ENCODE measurements at regions not wholly inside any gene's neighbourhood (a gene's known extent, or its start where the extent isn't known, plus 50 kb on each side); places are given as distances from the start of the nearest gene placed in this dataset.

GRCh38 chrX:151814767-151815166, 80.2 kb downstream of the CNGA2 start:
- H3K9me3 ChIP-seq: no peaks in the 10 kb centered on the region
- H3K4me1 ChIP-seq: no peaks in the 10 kb centered on the region
- TF ChIP-seq EP300 (IDR thresholded peaks at IDR 0.05): no peak
- no peak for TF ChIP-seq POLR2A (IDR thresholded peaks at IDR 0.05)
- TF ChIP-seq POLR2AphosphoS5 (IDR thresholded peaks at IDR 0.05): no peak
- no peak for TF ChIP-seq CTCF (IDR thresholded peaks at IDR 0.05)
- intact Hi-C loops (cut with DNase I; ENCODE audit: low total_unique reads): no loop called here
- H3K4me3 ChIP-seq: no peak overlapping the region
- DNase-seq: no peak
- H3K27me3 ChIP-seq: peaks cover 0 to 3% (median 3%) of the 10 kb centered on the region in 3 donors
- WGBS, 5 donors: 81 to 100% (median 92%) methylated on average over 1 of the region's 1 CpG
- H3K27ac ChIP-seq: no peak overlapping the region
- H3K36me3 ChIP-seq: no peaks in the 10 kb centered on the region

GRCh38 chrX:151815398-151815797, 80.9 kb downstream of the CNGA2 start:
- no peak overlapping the region for H3K4me3 ChIP-seq
- H3K27ac ChIP-seq: no peak overlapping the region
- intact Hi-C loops (cut with DNase I; ENCODE audit: low total_unique reads): no loop called here
- DNase-seq: peak in 1 of 2 donors; percentile 9
- no peak for TF ChIP-seq EP300 (IDR thresholded peaks at IDR 0.05)
- TF ChIP-seq POLR2AphosphoS5 (IDR thresholded peaks at IDR 0.05): no peak
- no peak for TF ChIP-seq POLR2A (IDR thresholded peaks at IDR 0.05)
- TF ChIP-seq CTCF (IDR thresholded peaks at IDR 0.05): no peak
- WGBS, 5 donors: 57 to 95% (median 89%) methylated on average over 2 of the region's 2 CpGs
- H3K4me1 ChIP-seq: no peaks in the 10 kb centered on the region
- peaks cover 0 to 4% (median 4%) of the 10 kb centered on the region in 3 donors for H3K27me3 ChIP-seq
- no peaks in the 10 kb centered on the region for H3K36me3 ChIP-seq
- no peaks in the 10 kb centered on the region for H3K9me3 ChIP-seq

GRCh38 chrX:151816934-151817333, 82.4 kb downstream of the CNGA2 start:
- TF ChIP-seq EP300 (IDR thresholded peaks at IDR 0.05) (no peak), CTCF (IDR thresholded peaks at IDR 0.05) (no peak), POLR2AphosphoS5 (IDR thresholded peaks at IDR 0.05) (no peak), POLR2A (IDR thresholded peaks at IDR 0.05) (no peak)
- DNase-seq: no peak
- Histone ChIP-seq H3K9me3 (no peaks in the 10 kb centered on the region), H3K27me3 (peaks cover 0 to 4% (median 4%) of the 10 kb centered on the region in 3 donors), H3K4me1 (no peaks in the 10 kb centered on the region), H3K4me3 (no peak overlapping the region), H3K36me3 (no peaks in the 10 kb centered on the region), H3K27ac (no peak overlapping the region)
- intact Hi-C loops (cut with DNase I; ENCODE audit: low total_unique reads): no loop called here
- 6 to 21% (median 15%) methylated on average over 2 of the region's 2 CpGs for WGBS, 5 donors

- TF ChIP-seq EP300 (IDR thresholded peaks at IDR 0.05): no peak
- TF ChIP-seq CTCF (IDR thresholded peaks at IDR 0.05): no peak
- H3K4me3 ChIP-seq: no peak overlapping the region
- peaks cover 0 to 4% (median 4%) of the 10 kb centered on the region in 3 donors for H3K27me3 ChIP-seq
- intact Hi-C loops (cut with DNase I; ENCODE audit: low total_unique reads): no loop called here
- no peak overlapping the region for H3K27ac ChIP-seq
- 49 to 71% (median 52%) methylated on average over 2 of the region's 2 CpGs for WGBS, 5 donors
- no peaks in the 10 kb centered on the region for H3K36me3 ChIP-seq
- DNase-seq: no peak
- H3K9me3 ChIP-seq: no peaks in the 10 kb centered on the region
- no peaks in the 10 kb centered on the region for H3K4me1 ChIP-seq
These were observed 84.3 kb downstream of the CNGA2 start for GRCh38 chrX:151818828-151819227.
